GM12892 (cell line): ENCODE measurements at regions not wholly inside any gene's neighbourhood (a gene's known extent, or its start where the extent isn't known, plus 50 kb on each side); places are given as distances from the start of the nearest gene placed in this dataset.

Experiments
- POLR2A ChIP-seq: IDR thresholded peaks from 2 replicates; pipeline ENCODE4 v1.6.1; 2011; ENCODE audit warnings: low read depth, low read length, control low read depth
- POLR2AphosphoS5 ChIP-seq: IDR thresholded peaks from 2 replicates; pipeline ENCODE4 v1.6.1; 2011; ENCODE audit warnings: low read depth, low read length, control low read depth
- TAF1 ChIP-seq: IDR thresholded peaks from 2 replicates; pipeline ENCODE4 v1.6.1; 2011; ENCODE audit warnings: low read depth, mild to moderate bottlenecking, control low read depth, low read length, borderline replicate concordance

- no peak for TF ChIP-seq POLR2A
- no peak for TF ChIP-seq POLR2AphosphoS5
- TF ChIP-seq TAF1: no peak
Measured at GRCh38 chr4:187552781-187553180, 442.8 kb upstream of the ZFP42 start.
